RCC 7860 (cell line): ENCODE measurements at regions not wholly inside any gene's neighbourhood (a gene's known extent, or its start where the extent isn't known, plus 50 kb on each side); places are given as distances from the start of the nearest gene placed in this dataset.
A peak's percentile ranks its signal among the peaks of the same experiment; 100 is the strongest.

Experiments
- DNase-seq: peaks from one replicate; pipeline ENCODE4 v3.0.0-alpha.2; 2015; ENCODE audit warnings: low spot score
- FAIRE-seq: peaks from 2 replicates; lab custom pipeline; 2012; peaks lifted over from hg19 to GRCh38; lab: Jason Lieb, UNC

- DNase-seq = no peak
- FAIRE-seq = no peak
These were observed 661.2 kb downstream of the TBC1D4 start for GRCh38 chr13:74820809-74821208.

DNA sequence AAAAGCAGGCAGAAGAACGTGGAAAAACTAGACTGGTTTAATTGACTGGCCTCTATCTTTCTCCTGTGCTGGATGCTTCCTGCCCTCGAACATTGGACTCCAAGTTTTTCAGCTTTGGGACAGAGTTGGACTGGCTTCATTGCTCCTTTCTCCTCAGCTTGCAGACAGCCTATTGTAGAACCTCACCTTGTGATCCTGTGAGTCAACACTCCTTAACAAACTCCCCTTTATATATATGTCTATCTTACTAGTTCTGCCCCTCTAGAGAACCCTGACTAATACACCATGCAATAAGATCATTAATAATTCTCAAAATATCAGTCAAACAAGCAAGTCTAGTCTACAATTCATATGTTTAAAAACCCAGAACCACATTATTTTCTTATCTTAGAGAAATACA lies 662.4 kb downstream of the TBC1D4 start:
- FAIRE-seq = no peak
- DNase-seq = no peak

- DNase-seq = no peak
- FAIRE-seq = no peak
These were observed 665.2 kb downstream of the TBC1D4 start for GRCh38 chr13:74816737-74817136.

DNA sequence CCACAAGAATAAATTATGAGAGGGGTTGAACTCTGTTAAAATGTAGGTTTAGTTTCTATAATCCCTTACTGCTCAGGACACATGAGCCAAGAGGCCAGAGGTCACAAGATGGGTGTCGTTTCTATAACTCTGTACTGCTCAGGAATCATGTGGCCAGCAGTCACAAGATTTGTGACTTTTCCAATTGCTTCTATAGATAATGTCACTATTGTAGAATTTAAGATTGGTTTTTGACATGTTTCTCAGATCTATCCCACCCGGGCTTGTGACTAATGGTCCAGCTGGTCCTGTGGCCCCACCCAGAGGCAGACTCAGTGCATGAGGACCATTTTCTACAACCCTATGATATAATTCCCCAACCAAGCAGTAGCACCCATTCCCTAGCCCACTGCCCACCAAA lies 662.0 kb upstream of the KLF12 start:
- no peak for DNase-seq

GRCh38 chr13:74795526-74795925 lies 661.3 kb upstream of the KLF12 start:
- FAIRE-seq (no peak), DNase-seq (no peak)

More for the DNA sequence above, 662.0 kb upstream of the KLF12 start:
- FAIRE-seq = no peak

DNA sequence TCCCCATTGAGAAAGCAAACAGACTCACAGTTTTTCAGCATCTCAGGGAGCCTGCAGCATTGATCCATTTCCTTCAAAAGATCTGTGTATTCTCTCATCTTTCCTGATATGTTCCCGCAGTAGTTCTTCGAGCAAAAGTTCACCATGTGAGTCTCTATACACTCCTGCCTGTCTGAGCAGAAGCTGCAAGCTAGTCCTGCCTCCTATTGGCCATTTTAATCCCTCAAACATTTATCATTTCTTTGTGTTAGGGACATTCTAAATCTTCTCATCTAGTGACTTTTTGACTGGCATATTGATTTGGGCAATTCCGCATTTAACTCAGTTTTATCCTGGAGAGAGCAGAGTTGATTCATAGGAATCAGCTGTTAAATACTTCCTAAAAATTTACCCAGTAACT lies 660.4 kb upstream of the KLF12 start:
- DNase-seq (no peak), FAIRE-seq (no peak)

DNA sequence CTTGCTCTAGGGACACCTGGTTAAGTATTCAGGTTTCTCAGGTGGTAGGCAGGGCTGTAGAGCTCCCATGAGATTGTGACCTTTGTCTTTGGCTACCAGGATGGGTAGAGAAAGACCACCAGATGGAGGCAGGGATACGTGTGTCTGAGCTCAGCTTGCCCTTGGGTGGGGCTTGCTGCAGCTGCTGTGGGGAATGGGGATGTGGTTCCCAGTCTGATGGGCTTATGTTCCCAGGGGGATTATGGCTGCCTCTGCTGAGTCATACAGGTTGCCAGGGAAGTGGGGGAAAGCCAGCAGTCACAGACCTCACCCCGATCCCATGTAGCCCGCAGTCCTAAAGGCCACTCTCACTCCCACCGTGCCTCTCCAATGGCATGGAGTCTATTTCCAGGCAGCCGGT lies 659.9 kb upstream of the KLF12 start:
- no peak for DNase-seq
- FAIRE-seq = no peak

DNA sequence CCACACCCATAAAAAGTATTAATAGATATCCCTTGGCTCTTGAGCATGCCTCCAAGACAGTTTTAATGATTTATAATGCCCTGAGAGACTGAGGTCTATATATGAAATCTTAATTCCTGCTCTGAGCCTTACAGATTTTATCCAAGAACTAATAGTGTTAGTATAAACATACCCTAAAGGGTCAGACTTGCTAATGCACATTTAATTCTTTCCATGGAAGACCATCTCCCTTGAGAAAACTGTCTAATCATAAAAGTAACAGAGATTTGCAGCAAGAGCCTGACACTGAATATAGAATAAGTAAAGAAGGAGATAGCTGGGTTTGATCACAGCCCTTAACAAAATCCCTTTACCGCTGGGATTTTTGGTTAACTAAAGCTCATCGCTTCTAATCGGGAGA lies 650.8 kb upstream of the KLF12 start:
- DNase-seq (no peak), FAIRE-seq (no peak)

DNA sequence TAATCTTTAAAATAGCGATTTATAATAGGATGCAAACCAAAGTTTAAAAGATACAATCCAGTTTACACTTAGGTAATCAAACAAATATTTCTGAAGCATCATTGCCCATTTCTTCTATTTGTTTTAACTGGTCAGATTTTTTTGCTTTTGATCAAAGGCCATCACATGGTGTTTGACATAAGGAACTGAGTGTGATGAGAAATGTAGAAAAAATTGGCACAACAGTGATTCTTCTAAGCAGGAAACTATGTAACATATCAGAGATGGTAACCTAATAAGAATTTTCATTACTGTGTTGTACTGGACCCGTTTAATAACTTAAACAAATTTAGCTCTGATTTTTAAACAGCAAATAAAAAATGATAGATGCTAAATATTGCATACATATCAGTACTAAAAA lies 644.7 kb upstream of the KLF12 start:
- DNase-seq (no peak), FAIRE-seq (no peak)

GRCh38 chr13:74778087-74778486 lies 643.9 kb upstream of the KLF12 start:
- DNase-seq = no peak
- FAIRE-seq = no peak

DNA sequence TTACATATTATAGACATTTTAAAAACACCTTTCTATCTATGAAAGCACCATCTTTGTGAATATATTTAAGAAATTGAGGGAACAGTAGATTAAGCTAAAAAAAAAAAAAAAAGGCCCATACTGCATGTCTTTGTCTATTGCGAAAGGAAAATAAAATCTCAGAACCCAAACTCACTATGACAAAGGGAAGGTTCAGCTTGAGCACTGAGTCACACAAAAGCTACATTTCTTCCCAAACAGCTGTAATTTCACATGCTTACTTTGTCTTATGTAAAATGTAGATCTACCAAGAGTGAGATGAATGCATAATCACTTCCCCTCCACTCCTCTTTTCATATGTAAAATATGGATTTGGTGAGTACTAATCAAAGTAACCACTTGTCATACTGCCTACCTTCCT lies 640.1 kb upstream of the KLF12 start:
- no peak for DNase-seq
- no peak for FAIRE-seq

GRCh38 chr13:74773248-74773647 lies 639.0 kb upstream of the KLF12 start:
- no peak for DNase-seq
- no peak for FAIRE-seq

DNA sequence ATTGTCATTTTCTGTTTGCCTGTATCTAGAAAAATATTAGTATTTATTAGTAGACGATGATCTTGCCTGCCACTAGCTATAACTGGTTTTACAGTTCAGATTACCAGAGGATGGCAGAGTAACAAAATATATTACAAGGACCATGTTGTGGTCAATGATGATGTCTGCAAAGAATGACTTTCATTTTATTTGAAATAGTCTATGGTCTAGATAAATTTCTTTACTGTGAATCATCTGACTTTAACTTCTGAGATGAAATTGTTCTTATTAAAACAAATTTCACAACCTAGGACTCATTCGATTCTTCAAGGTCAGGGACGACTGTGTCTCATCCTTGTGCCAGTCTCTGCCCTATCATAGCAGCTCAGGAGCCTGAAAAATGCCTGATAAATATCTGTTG lies 637.8 kb upstream of the KLF12 start:
- peak; percentile 92 for FAIRE-seq
- DNase-seq = peak; percentile 84

- peak; percentile 68 for DNase-seq
- no peak for FAIRE-seq
These were observed 636.2 kb upstream of the KLF12 start for GRCh38 chr13:74770361-74770760.

DNA sequence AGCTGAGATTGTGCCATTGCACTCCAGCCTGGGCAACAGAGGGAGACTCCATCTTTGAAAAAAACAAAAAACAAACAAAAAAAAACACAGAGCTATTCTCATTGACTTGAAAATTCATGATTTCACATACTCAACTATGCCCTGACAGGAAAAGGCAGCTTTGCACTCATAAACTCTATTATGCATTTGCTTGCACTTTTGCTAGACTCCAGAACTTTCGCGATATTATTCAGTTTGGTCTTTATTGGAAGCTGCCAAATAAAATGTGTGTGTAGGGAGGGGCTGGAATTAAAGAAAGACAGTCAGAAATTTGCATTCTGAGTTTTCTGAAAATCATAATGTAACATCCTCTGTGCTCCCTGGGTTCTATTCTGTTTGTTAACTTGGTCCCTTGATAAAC lies 635.1 kb upstream of the KLF12 start:
- no peak for DNase-seq
- no peak for FAIRE-seq

- no peak for DNase-seq
- FAIRE-seq = no peak
These were observed 634.4 kb upstream of the KLF12 start for GRCh38 chr13:74768521-74769085.

DNA sequence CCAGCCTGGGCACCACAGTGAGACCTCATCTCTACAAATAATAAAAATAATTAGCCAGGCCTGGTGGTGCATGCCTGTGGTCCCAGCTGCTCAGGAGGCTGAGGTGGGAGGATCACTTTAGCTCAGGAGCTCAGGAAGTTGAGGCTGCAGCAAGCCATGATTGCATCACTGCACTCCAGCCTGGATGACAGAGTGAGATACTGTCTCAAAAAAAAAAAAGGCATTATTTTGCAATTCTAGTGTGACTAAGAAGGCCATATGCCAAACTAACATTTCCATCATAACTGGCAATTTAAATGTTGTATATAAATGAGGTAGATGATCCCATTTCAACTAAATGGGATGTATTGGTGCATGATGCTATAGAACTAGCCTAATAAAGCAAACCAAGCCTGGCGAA lies 632.8 kb upstream of the KLF12 start:
- FAIRE-seq (no peak), DNase-seq (peak; percentile 4)

- DNase-seq (no peak), FAIRE-seq (no peak)
These were observed 631.8 kb upstream of the KLF12 start for GRCh38 chr13:74765955-74766354.

- DNase-seq (no peak), FAIRE-seq (no peak)
These were observed 627.9 kb upstream of the KLF12 start for GRCh38 chr13:74761801-74762757.

DNA sequence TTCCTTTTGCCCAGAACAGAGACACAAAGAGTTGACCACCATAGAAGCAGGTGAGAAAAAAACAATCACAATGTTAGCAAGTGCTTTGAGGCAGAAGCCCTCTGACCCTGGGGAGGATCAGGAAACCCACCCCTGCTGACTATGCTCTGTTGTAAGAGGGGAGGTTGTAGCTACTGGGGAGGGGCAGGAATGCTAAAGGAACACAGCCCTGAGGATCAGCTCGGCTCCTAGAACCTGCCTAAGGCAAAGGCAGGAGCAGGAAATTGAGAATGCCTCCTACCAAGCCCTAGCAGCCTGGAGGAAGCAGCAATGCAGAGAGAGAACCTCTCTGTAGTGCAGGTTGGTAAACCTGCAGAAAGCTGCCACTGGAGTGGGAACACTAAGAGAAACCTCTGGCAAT lies 624.0 kb upstream of the KLF12 start:
- DNase-seq (no peak), FAIRE-seq (no peak)

- DNase-seq = no peak
- FAIRE-seq = no peak
These were observed 620.9 kb upstream of the KLF12 start for GRCh38 chr13:74755065-74755464.

DNA sequence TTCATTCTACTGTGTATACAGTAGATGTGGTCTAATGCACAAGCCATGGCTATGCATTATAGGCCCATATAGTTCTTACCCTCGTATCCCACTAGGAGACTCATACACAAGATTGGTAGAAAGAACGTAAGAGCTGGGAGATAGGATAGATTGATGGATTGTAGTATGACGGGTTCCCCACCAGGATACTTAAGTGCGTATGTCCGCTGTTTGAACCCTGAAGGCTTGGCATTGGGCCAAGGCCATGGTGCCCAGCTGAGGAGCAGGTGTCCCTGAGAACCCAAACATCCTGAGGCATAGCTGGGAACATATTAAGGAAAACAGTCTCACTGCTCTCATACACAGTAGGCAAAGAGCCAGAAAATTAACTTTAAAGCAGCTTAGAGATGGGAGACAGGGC lies 617.5 kb upstream of the KLF12 start:
- FAIRE-seq (no peak), DNase-seq (no peak)
